GM12878 (cell line): ENCODE measurements at regions not wholly inside any gene's neighbourhood (a gene's known extent, or its start where the extent isn't known, plus 50 kb on each side); places are given as distances from the start of the nearest gene placed in this dataset.

ENCODE experiments used
- CBX3 ChIP-seq: fragments of 200-600 bp; sonication (generic); IDR thresholded peaks from 2 replicates; pipeline ENCODE4 v1.6.1; 2016; ENCODE audit warnings: low read depth, borderline replicate concordance
- CEBPZ ChIP-seq: fragments of 150-350 bp; IDR thresholded peaks from 2 replicates; pipeline ENCODE4 v1.6.1; 2016; ENCODE audit warnings: low read depth, low read length
- CTCF ChIP-seq, 3 experiments: IDR thresholded peaks in 2 of 3; conservative IDR thresholded peaks in 1 of 3; 2 replicates each; pipeline ENCODE4 v1.5.1; 2011; ENCODE audit warnings: low read depth in 3 of 3, low read length in 3 of 3, mild to moderate bottlenecking in 3 of 3, control low read depth in 2 of 3, moderate library complexity in 2 of 3, inconsistent platforms in 1 of 3, mixed read lengths in 1 of 3; ENCODE audit not compliant: control insufficient read depth in 2 of 3, insufficient read depth in 1 of 3; ENCODE audit errors: extremely low read depth in 1 of 3
- EZH2 ChIP-seq: IDR thresholded peaks from 2 replicates; pipeline ENCODE4 v1.6.1; 2012; ENCODE audit warnings: low read depth, mild to moderate bottlenecking, control low read depth, inconsistent platforms, low read length, borderline replicate concordance; ENCODE audit not compliant: control insufficient read depth
- HDAC2 ChIP-seq: fragments of 200-600 bp; sonication (generic); IDR thresholded peaks from 2 replicates; pipeline ENCODE4 v1.6.1; 2017
- SIN3A ChIP-seq: IDR thresholded peaks from 2 replicates; pipeline ENCODE4 v1.6.1; 2012; ENCODE audit warnings: low read depth, low read length, improper control_type of control experiment
- SP1 ChIP-seq: IDR thresholded peaks from one replicate; pipeline ENCODE4 v1.6.1; 2011; ENCODE audit warnings: low read depth, low read length
- SUZ12 ChIP-seq: fragments of 200-600 bp; sonication (generic); IDR thresholded peaks from one replicate; pipeline ENCODE4 v1.6.1; 2018; ENCODE audit warnings: antibody characterized with exemption, mild to moderate bottlenecking; ENCODE audit not compliant: unreplicated experiment
- TAF1 ChIP-seq: IDR thresholded peaks from 2 replicates; pipeline ENCODE4 v1.6.1; 2011; ENCODE audit warnings: mild to moderate bottlenecking, low read depth, low read length, borderline replicate concordance

- TF ChIP-seq CTCF (IDR thresholded peaks at IDR 0.05 in 2 of 3, conservative IDR thresholded peaks at IDR 0.05 in 1 of 3; ENCODE audit: control insufficient read depth in 2 of 3, extremely low read depth in 1 of 3, insufficient read depth in 1 of 3, low read depth in 3 of 3, low read length in 3 of 3), result no peak
- no peak for TF ChIP-seq HDAC2
- TF ChIP-seq SUZ12, result no peak
- TF ChIP-seq SIN3A, result no peak
- TF ChIP-seq CEBPZ, result no peak
- TF ChIP-seq SP1, result no peak
- TF ChIP-seq CBX3, result no peak
- no peak for TF ChIP-seq TAF1
- TF ChIP-seq EZH2, result no peak
These were observed 444.7 kb downstream of the TCERG1L start for GRCh38 chr10:130866857-130867256.
